ENCODE measurements at regions not wholly inside any gene's neighbourhood (a gene's known extent, or its start where the extent isn't known, plus 50 kb on each side); places are given as distances from the start of the nearest gene placed in this dataset.
"Not testable (repeated sequence)": the region's sequence is repeated elsewhere in the genome, so short reads cannot be mapped to it uniquely, and the experiment has no call there.

GRCh38 chrY:26638063-26638462 is 1016.1 kb downstream of the CDY1 start:
- WGBS: 86% methylated on average over 7 of the region's 7 CpGs
- no peaks in the 10 kb centered on the region for H3K4me1 ChIP-seq (ENCODE audit: control insufficient read depth in 2 of 2, insufficient read depth in 2 of 2, low read length in 2 of 2)
- no peak for DNase-seq (ENCODE audit: low read depth in 6 of 9, low spot score in 9 of 9)
- peaks cover 0 to 2% of the 10 kb centered on the region in 2 donors for H3K9me3 ChIP-seq (ENCODE audit: control insufficient read depth in 2 of 2, insufficient read depth in 1 of 2, low read length in 1 of 2)
- H3K4me3 ChIP-seq (ENCODE audit: low read length in 2 of 2): no peak overlapping the region
- no peak overlapping the region for H3K27ac ChIP-seq (ENCODE audit: low read depth in 1 of 2, low read length in 1 of 2)
- H3K36me3 ChIP-seq (ENCODE audit: control insufficient read depth in 2 of 2, insufficient read depth in 2 of 2, low read length in 1 of 2): no peaks in the 10 kb centered on the region
- H3K27me3 ChIP-seq (ENCODE audit: control insufficient read depth in 2 of 2, insufficient read depth in 1 of 2, low read length in 1 of 2): no peaks in the 10 kb centered on the region

DNA sequence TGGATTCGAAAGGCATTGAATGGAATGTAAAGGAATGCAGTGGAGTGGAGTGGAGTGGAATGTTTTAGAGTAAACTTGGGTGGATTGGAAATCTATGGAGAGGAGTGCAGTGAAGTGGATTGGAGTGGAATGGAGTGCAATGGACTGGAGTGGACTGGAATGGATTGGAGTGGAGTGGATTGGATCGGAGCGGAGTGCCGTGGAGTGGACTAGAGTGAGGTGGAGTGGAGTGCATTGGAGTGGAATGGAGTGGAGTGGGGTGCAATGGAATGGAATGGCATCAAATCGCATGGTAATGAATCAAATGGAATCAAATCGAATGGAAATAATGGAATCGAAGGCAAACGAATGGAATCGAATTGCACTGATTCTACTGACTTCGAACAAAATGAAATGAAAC is 1023.9 kb downstream of the CDY1 start:
- not testable (repeated sequence) for H3K4me1 ChIP-seq (ENCODE audit: control insufficient read depth in 2 of 2, insufficient read depth in 2 of 2, low read length in 2 of 2); H3K27me3 ChIP-seq (ENCODE audit: control insufficient read depth in 2 of 2, insufficient read depth in 1 of 2, low read length in 1 of 2); H3K9me3 ChIP-seq (ENCODE audit: control insufficient read depth in 2 of 2, insufficient read depth in 1 of 2, low read length in 1 of 2); H3K4me3 ChIP-seq (ENCODE audit: low read length in 2 of 2); H3K27ac ChIP-seq (ENCODE audit: low read depth in 1 of 2, low read length in 1 of 2); DNase-seq (ENCODE audit: low read depth in 6 of 9, low spot score in 9 of 9); H3K36me3 ChIP-seq (ENCODE audit: control insufficient read depth in 2 of 2, insufficient read depth in 2 of 2, low read length in 1 of 2)
- 88% methylated on average over 10 of the region's 10 CpGs for WGBS

- not testable (repeated sequence) for H3K4me1 ChIP-seq (ENCODE audit: control insufficient read depth in 2 of 2, insufficient read depth in 2 of 2, low read length in 2 of 2); H3K27ac ChIP-seq (ENCODE audit: low read depth in 1 of 2, low read length in 1 of 2); H3K4me3 ChIP-seq (ENCODE audit: low read length in 2 of 2); DNase-seq (ENCODE audit: low read depth in 6 of 9, low spot score in 9 of 9); H3K36me3 ChIP-seq (ENCODE audit: control insufficient read depth in 2 of 2, insufficient read depth in 2 of 2, low read length in 1 of 2); H3K9me3 ChIP-seq (ENCODE audit: control insufficient read depth in 2 of 2, insufficient read depth in 1 of 2, low read length in 1 of 2); H3K27me3 ChIP-seq (ENCODE audit: control insufficient read depth in 2 of 2, insufficient read depth in 1 of 2, low read length in 1 of 2)
- WGBS: 85% methylated on average over 6 of the region's 6 CpGs
Measured at GRCh38 chrY:26648240-26648639, 1026.3 kb downstream of the CDY1 start.

- H3K27me3 ChIP-seq (ENCODE audit: control insufficient read depth in 2 of 2, insufficient read depth in 1 of 2, low read length in 1 of 2); H3K36me3 ChIP-seq (ENCODE audit: control insufficient read depth in 2 of 2, insufficient read depth in 2 of 2, low read length in 1 of 2); DNase-seq (ENCODE audit: low read depth in 6 of 9, low spot score in 9 of 9); H3K4me3 ChIP-seq (ENCODE audit: low read length in 2 of 2); H3K4me1 ChIP-seq (ENCODE audit: control insufficient read depth in 2 of 2, insufficient read depth in 2 of 2, low read length in 2 of 2); H3K9me3 ChIP-seq (ENCODE audit: control insufficient read depth in 2 of 2, insufficient read depth in 1 of 2, low read length in 1 of 2); H3K27ac ChIP-seq (ENCODE audit: low read depth in 1 of 2, low read length in 1 of 2): not testable (repeated sequence)
- WGBS: 72% methylated on average over 8 of the region's 8 CpGs
Measured at GRCh38 chrY:26664245-26664644, 1042.3 kb downstream of the CDY1 start.

- not testable (repeated sequence) for DNase-seq (ENCODE audit: low read depth in 6 of 9, low spot score in 9 of 9); H3K4me3 ChIP-seq (ENCODE audit: low read length in 2 of 2); H3K27me3 ChIP-seq (ENCODE audit: control insufficient read depth in 2 of 2, insufficient read depth in 1 of 2, low read length in 1 of 2); H3K36me3 ChIP-seq (ENCODE audit: control insufficient read depth in 2 of 2, insufficient read depth in 2 of 2, low read length in 1 of 2); H3K4me1 ChIP-seq (ENCODE audit: control insufficient read depth in 2 of 2, insufficient read depth in 2 of 2, low read length in 2 of 2); H3K27ac ChIP-seq (ENCODE audit: low read depth in 1 of 2, low read length in 1 of 2)
- 83% methylated on average over 8 of the region's 8 CpGs for whole genome bisulfite sequencing
- peaks cover 0 to 12% of the 10 kb centered on the region in 2 donors for H3K9me3 ChIP-seq (ENCODE audit: control insufficient read depth in 2 of 2, insufficient read depth in 1 of 2, low read length in 1 of 2)
Measured at GRCh38 chrY:26666691-26667090, 1044.8 kb downstream of the CDY1 start.

DNA sequence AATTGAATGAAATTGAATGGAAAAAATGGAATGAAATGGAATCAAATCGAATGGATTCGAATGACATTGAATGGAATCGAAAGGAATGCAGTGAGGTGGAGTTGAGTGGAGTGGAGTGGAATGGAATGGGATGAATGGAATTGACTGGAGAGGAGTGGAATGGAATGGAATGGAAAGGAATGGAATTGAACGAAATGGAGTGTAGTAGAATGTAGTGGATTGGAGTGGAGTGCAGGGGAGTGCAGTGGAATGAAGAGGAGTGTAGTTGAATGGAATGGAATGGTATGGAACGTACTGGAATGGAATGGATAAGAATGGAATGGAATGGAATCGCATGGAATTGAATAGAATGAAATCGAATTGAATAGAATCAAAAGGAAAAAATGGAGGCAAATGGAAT is 1047.3 kb downstream of the CDY1 start:
- H3K36me3 ChIP-seq (ENCODE audit: control insufficient read depth in 2 of 2, insufficient read depth in 2 of 2, low read length in 1 of 2); H3K27ac ChIP-seq (ENCODE audit: low read depth in 1 of 2, low read length in 1 of 2); H3K4me3 ChIP-seq (ENCODE audit: low read length in 2 of 2); DNase-seq (ENCODE audit: low read depth in 6 of 9, low spot score in 9 of 9); H3K4me1 ChIP-seq (ENCODE audit: control insufficient read depth in 2 of 2, insufficient read depth in 2 of 2, low read length in 2 of 2); H3K27me3 ChIP-seq (ENCODE audit: control insufficient read depth in 2 of 2, insufficient read depth in 1 of 2, low read length in 1 of 2): not testable (repeated sequence)
- peaks cover 0 to 11% of the 10 kb centered on the region in 2 donors for H3K9me3 ChIP-seq (ENCODE audit: control insufficient read depth in 2 of 2, insufficient read depth in 1 of 2, low read length in 1 of 2)
- 69% methylated on average over 7 of the region's 7 CpGs for whole genome bisulfite sequencing

- not testable (repeated sequence) for H3K36me3 ChIP-seq (ENCODE audit: control insufficient read depth in 2 of 2, insufficient read depth in 2 of 2, low read length in 1 of 2); H3K4me3 ChIP-seq (ENCODE audit: low read length in 2 of 2); H3K27ac ChIP-seq (ENCODE audit: low read depth in 1 of 2, low read length in 1 of 2); H3K27me3 ChIP-seq (ENCODE audit: control insufficient read depth in 2 of 2, insufficient read depth in 1 of 2, low read length in 1 of 2); H3K4me1 ChIP-seq (ENCODE audit: control insufficient read depth in 2 of 2, insufficient read depth in 2 of 2, low read length in 2 of 2)
- DNase-seq (ENCODE audit: low read depth in 6 of 9, low spot score in 9 of 9): peak in 2 of 9 donors; percentile 12 to 17
- H3K9me3 ChIP-seq (ENCODE audit: control insufficient read depth in 2 of 2, insufficient read depth in 1 of 2, low read length in 1 of 2): peaks cover 0 to 10% of the 10 kb centered on the region in 2 donors
- WGBS: 79% methylated on average over 13 of the region's 13 CpGs
Measured at GRCh38 chrY:26670360-26670871, 1048.5 kb downstream of the CDY1 start.

DNA sequence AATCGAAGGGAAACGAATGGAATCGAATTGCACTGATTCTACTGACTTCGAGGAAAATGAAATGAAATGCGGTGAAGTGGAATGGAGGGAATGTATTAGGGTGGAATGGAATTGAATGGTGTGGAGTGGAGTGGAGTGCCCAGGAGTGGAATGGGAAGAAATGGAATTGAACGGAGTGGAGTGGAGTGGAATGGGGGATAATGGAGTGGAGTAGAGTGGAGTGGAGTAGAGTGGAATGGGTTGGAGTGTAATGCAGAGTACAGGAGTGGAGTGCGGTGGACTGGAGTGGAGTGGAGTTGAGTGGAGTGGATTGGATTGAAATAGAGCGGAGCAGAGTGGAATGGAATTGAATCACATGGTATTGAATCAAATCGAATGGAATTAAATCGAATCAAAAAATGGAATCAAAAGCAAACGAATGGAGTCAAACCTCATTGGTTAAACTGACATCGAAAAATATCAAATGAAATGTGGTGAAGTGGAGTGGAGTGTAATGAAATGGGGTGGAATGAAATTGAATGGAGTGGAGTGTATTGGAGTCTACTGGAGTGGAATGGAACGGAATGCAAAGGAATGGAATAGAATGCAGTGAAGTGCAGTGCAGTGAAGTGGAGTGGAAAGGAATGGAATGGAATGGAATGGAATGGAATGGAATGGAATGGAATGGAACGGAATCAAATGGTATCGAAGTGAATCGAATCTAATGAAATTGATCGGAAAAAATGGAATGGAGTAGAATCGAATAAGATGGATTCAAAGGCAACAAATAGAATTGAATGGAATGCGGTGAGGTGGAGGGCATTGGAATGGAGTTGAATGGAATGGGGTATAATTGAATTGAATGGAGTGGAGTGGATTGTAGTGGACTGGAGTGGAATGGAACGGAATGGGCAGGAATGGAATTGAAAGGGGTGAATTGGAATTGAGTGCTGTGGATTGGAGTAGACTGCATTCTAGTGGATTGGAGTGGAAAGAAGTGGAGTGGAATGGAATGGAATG is 1049.3 kb downstream of the CDY1 start:
- H3K9me3 ChIP-seq (ENCODE audit: control insufficient read depth in 2 of 2, insufficient read depth in 1 of 2, low read length in 1 of 2): peaks cover 0 to 10% of the 10 kb centered on the region in 2 donors
- 84% methylated on average over 20 of the region's 20 CpGs for WGBS
- peak in 3 of 9 donors; percentile 20 to 25 (median 25) for DNase-seq (ENCODE audit: low read depth in 6 of 9, low spot score in 9 of 9)
- H3K4me3 ChIP-seq (ENCODE audit: low read length in 2 of 2); H3K4me1 ChIP-seq (ENCODE audit: control insufficient read depth in 2 of 2, insufficient read depth in 2 of 2, low read length in 2 of 2); H3K27ac ChIP-seq (ENCODE audit: low read depth in 1 of 2, low read length in 1 of 2); H3K27me3 ChIP-seq (ENCODE audit: control insufficient read depth in 2 of 2, insufficient read depth in 1 of 2, low read length in 1 of 2); H3K36me3 ChIP-seq (ENCODE audit: control insufficient read depth in 2 of 2, insufficient read depth in 2 of 2, low read length in 1 of 2): not testable (repeated sequence)
